ENCODE measurements at regions not wholly inside any gene's neighbourhood (a gene's known extent, or its start where the extent isn't known, plus 50 kb on each side); places are given as distances from the start of the nearest gene placed in this dataset.

GRCh38 chr2:8300905-8301304 lies 381.0 kb upstream of the ID2 start:
- Mint-ChIP-seq H3K36me3 (ENCODE audit: insufficient read depth, unreplicated experiment) (no peaks in the 10 kb centered on the region), H3K27me3 (ENCODE audit: insufficient read depth, unreplicated experiment) (no peaks in the 10 kb centered on the region), H3K4me1 (ENCODE audit: low read depth, unreplicated experiment) (no peaks in the 10 kb centered on the region), H3K27ac (ENCODE audit: unreplicated experiment) (no peak overlapping the region), H3K4me3 (ENCODE audit: unreplicated experiment) (no peak overlapping the region), H3K9me3 (ENCODE audit: unreplicated experiment) (no peaks in the 10 kb centered on the region)
- no peak for DNase-seq
- Histone ChIP-seq H3K36me3 (ENCODE audit: control insufficient read depth, insufficient read depth, low read length) (no peaks in the 10 kb centered on the region), H3K4me1 (no peaks in the 10 kb centered on the region), H3K4me3 (ENCODE audit: low read depth, low read length) (no peak overlapping the region), H3K27me3 (replicated peaks; ENCODE audit: control insufficient read depth, insufficient read depth, low read length) (no peaks in the 10 kb centered on the region), H3K9me3 (no peaks in the 10 kb centered on the region)
- intact Hi-C loops (cut with micrococcal nuclease; ENCODE audit: unreplicated experiment): no loop called here
- no TSS peak for BruUV-seq (replicated peaks)
- no peak for TF ChIP-seq CTCF (IDR thresholded peaks at IDR 0.05; ENCODE audit: insufficient read depth in 1 of 2, low read depth in 1 of 2, low read length in 1 of 2, severe bottlenecking in 1 of 2, unreplicated experiment in 1 of 2)
- POLR2A ChIA-PET: no interaction called here
- CTCF ChIA-PET: interaction anchor here (0.7 kb wide), 1 partner anchor 221 kb away, joined by 5 read pairs; no protein-coding TSS in a partner anchor

GRCh38 chr2:8303322-8303832 lies 378.5 kb upstream of the ID2 start:
- BruUV-seq (replicated peaks): no TSS peak
- Mint-ChIP-seq H3K36me3 (ENCODE audit: insufficient read depth, unreplicated experiment) (no peaks in the 10 kb centered on the region), H3K9me3 (ENCODE audit: unreplicated experiment) (no peaks in the 10 kb centered on the region), H3K4me3 (ENCODE audit: unreplicated experiment) (no peak overlapping the region), H3K4me1 (ENCODE audit: low read depth, unreplicated experiment) (no peaks in the 10 kb centered on the region), H3K27me3 (ENCODE audit: insufficient read depth, unreplicated experiment) (no peaks in the 10 kb centered on the region), H3K27ac (ENCODE audit: unreplicated experiment) (no peak overlapping the region)
- H3K4me3 ChIP-seq (ENCODE audit: low read depth, low read length): no peak overlapping the region
- no peaks in the 10 kb centered on the region for H3K9me3 ChIP-seq
- intact Hi-C loops (cut with micrococcal nuclease; ENCODE audit: unreplicated experiment): no loop called here
- ChIA-PET POLR2A (no interaction called here), CTCF (no interaction called here)
- no peak for TF ChIP-seq CTCF (IDR thresholded peaks at IDR 0.05; ENCODE audit: insufficient read depth in 1 of 2, low read depth in 1 of 2, low read length in 1 of 2, severe bottlenecking in 1 of 2, unreplicated experiment in 1 of 2)
- no peaks in the 10 kb centered on the region for H3K27me3 ChIP-seq (replicated peaks; ENCODE audit: control insufficient read depth, insufficient read depth, low read length)
- DNase-seq: no peak
- H3K4me1 ChIP-seq: no peaks in the 10 kb centered on the region
- H3K36me3 ChIP-seq (ENCODE audit: control insufficient read depth, insufficient read depth, low read length): no peaks in the 10 kb centered on the region

- Mint-ChIP-seq H3K27me3 (ENCODE audit: insufficient read depth, unreplicated experiment) (no peaks in the 10 kb centered on the region), H3K4me1 (ENCODE audit: low read depth, unreplicated experiment) (no peaks in the 10 kb centered on the region), H3K4me3 (ENCODE audit: unreplicated experiment) (no peak overlapping the region), H3K27ac (ENCODE audit: unreplicated experiment) (no peak overlapping the region), H3K36me3 (ENCODE audit: insufficient read depth, unreplicated experiment) (no peaks in the 10 kb centered on the region), H3K9me3 (ENCODE audit: unreplicated experiment) (no peaks in the 10 kb centered on the region)
- no peaks in the 10 kb centered on the region for H3K27me3 ChIP-seq (replicated peaks; ENCODE audit: control insufficient read depth, insufficient read depth, low read length)
- BruUV-seq (replicated peaks): no TSS peak
- no peaks in the 10 kb centered on the region for H3K9me3 ChIP-seq
- no peaks in the 10 kb centered on the region for H3K36me3 ChIP-seq (ENCODE audit: control insufficient read depth, insufficient read depth, low read length)
- TF ChIP-seq CTCF (IDR thresholded peaks at IDR 0.05; ENCODE audit: insufficient read depth in 1 of 2, low read depth in 1 of 2, low read length in 1 of 2, severe bottlenecking in 1 of 2, unreplicated experiment in 1 of 2): no peak
- CTCF ChIA-PET: no interaction called here
- intact Hi-C loops (cut with micrococcal nuclease; ENCODE audit: unreplicated experiment): no loop called here
- DNase-seq: no peak
- H3K4me1 ChIP-seq: no peaks in the 10 kb centered on the region
- H3K4me3 ChIP-seq (ENCODE audit: low read depth, low read length): no peak overlapping the region
- POLR2A ChIA-PET: no interaction called here
Observed at GRCh38 chr2:8304821-8305766, 376.8 kb upstream of the ID2 start.

Measured in Caco-2 (cell line).